RWPE1 (cell line): ENCODE measurements at regions not wholly inside any gene's neighbourhood (a gene's known extent, or its start where the extent isn't known, plus 50 kb on each side); places are given as distances from the start of the nearest gene placed in this dataset.

Experiments
- CTCF ChIA-PET: fragments of 350-600 bp; sonication (Branson Sonifier 250); formaldehyde crosslinking; extraction: SDS; loops from one replicate; lab custom pipeline; 2021; lab: Yijun Ruan, JAX
- POLR2A ChIA-PET: fragments of 400-600 bp; formaldehyde crosslinking; extraction: SDS; loops from one replicate; lab custom pipeline; 2020; ENCODE audit warnings: antibody characterized with exemption; ENCODE audit not compliant: low non-redundant PET; lab: Yijun Ruan, JAX
- DNase-seq: peaks from one replicate; pipeline ENCODE4 v3.0.0; 2012; ENCODE audit warnings: low spot score
- H3K27ac ChIP-seq: fragments of 450-650 bp; 2 replicates; pipeline ENCODE4 v1.5.1; 2017
- TF ChIP-seq, protein P1 (sequence below): fragments of 450-650 bp; conservative IDR thresholded peaks from 2 replicates; pipeline ENCODE4 v1.5.1; 2017; ENCODE audit warnings: low read depth, mild to moderate bottlenecking

DNA sequence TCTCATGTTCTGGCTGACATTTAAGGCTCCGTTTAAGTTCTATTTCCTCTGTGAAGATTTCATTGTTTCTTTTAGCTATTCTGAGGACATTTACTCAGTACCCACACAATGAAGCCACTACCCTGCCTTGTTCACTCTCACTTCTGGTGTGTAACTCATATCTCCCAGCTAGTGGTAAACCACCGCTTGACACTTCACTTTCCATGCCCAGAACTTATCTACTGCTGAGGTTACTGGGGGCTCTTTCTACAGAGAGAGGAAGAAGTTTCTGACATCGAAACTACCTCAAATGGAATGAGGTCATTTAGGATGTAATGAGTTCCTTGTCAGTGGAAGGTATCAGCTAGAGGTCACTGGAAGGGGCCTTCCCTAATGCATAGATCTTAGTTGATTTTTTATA lies 501.5 kb downstream of the DMAC1 start:
- H3K27ac ChIP-seq = no peak overlapping the region
- no peak for DNase-seq
- ChIA-PET CTCF (no interaction called here), POLR2A (no interaction called here)
- TF ChIP-seq, protein P1, sequence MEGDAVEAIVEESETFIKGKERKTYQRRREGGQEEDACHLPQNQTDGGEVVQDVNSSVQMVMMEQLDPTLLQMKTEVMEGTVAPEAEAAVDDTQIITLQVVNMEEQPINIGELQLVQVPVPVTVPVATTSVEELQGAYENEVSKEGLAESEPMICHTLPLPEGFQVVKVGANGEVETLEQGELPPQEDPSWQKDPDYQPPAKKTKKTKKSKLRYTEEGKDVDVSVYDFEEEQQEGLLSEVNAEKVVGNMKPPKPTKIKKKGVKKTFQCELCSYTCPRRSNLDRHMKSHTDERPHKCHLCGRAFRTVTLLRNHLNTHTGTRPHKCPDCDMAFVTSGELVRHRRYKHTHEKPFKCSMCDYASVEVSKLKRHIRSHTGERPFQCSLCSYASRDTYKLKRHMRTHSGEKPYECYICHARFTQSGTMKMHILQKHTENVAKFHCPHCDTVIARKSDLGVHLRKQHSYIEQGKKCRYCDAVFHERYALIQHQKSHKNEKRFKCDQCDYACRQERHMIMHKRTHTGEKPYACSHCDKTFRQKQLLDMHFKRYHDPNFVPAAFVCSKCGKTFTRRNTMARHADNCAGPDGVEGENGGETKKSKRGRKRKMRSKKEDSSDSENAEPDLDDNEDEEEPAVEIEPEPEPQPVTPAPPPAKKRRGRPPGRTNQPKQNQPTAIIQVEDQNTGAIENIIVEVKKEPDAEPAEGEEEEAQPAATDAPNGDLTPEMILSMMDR = no peak

DNA sequence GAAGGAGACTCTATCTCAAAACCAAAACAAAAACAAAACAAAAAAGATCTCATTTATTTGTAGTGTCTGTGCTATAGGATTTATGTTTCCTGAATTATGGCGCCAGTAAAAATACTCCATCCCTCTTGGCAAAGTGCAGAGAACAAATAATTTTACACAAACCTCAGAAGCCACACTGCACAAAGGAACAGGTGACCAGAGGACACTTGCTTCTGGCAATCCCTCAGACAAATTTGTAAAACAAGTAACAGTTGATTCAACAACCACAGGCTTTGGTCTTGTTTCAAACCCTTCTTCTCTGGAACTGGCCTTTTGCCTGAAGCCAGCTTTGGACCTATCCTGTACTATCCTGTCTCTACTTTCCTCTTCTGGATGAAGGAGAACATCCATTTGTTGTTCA lies 502.1 kb downstream of the DMAC1 start:
- TF ChIP-seq, protein P1 = no peak
- POLR2A ChIA-PET = no interaction called here
- H3K27ac ChIP-seq = no peak overlapping the region
- no peak for DNase-seq
- CTCF ChIA-PET = interaction anchor here (0.7 kb wide), 1 partner anchor 647 kb away, joined by 3 read pairs; no protein-coding TSS in a partner anchor

DNA sequence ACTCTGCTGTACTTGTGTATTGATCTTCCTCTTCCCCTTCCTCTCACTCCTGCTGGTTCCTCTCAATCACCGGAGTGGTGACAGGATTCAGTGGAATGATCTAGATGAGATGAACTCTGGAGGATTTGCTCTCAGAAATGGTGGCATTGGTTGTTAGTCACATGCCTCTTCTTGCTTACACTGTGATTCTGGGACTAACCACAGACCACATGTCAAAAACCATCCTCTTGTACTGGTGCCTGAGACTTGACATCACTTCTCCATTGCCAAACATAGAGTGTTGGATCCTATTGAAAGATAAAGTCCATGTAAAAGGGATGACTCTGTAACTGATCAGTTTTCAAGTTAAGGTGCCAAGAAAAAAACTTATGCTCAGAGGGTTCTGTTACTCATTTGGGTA lies 506.5 kb downstream of the DMAC1 start:
- CTCF ChIA-PET = no interaction called here
- H3K27ac ChIP-seq = no peak overlapping the region
- POLR2A ChIA-PET = no interaction called here
- TF ChIP-seq, protein P1 = no peak
- DNase-seq = no peak

DNA sequence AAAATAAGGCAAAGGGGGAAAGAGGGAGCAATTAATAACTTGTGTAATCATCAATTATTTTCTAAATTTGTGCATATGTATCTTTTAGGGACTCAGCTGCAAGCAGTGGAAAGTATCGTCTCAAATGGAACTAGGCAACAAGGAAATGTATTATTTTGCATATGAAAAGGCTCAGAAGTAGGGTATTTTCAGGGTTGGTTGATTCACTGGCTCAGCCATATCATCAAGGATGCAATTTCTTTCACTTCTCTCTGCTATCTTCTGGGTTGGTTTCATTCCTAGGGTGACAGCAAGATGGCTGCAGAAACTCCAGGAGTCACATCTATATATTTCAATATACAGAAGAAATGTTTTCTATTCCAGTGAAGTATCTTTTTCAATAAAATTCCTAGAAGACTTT lies 509.8 kb downstream of the DMAC1 start:
- ChIA-PET POLR2A (no interaction called here), CTCF (no interaction called here)
- no peak overlapping the region for H3K27ac ChIP-seq
- TF ChIP-seq, protein P1 = no peak
- DNase-seq = no peak

DNA sequence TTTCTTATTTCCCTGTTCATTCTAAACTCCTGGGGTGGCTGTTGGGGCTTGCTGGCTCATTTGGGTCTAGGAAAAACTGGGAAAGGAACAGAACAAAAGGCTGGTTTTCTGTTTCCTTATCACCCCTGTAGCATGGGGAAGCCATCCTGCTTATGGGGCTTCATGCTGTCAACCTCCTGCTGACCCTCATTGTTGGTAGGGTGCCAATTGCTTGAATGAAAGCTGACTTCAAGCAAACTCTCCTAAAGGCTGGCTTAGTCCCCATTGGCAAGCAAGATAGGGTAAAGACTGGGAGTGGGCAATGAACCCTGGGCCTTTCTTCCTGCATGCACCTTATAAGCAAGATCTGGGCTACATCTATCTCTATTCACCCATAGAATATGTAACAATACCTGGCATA lies 511.6 kb downstream of the DMAC1 start:
- DNase-seq = no peak
- TF ChIP-seq, protein P1 = no peak

DNA sequence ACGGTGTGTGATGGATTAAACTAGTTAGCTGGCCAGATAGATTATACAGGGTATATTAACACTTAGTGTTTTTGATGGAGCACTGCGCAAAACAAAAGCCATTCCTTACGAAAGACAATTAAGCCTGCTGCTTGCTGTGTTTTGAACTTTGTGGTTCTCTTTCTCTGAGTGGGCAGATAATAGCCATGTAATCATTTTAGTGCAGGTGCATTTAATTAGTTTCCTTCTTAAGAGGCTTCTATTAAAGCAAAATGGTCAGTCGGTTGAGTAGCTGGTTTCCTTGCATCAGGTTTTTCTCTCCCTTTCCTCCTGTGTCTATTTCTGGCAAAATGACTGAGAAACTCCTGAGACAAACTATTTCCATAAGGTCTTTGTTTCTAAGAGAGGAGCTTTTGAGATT lies 512.5 kb downstream of the DMAC1 start:
- ChIA-PET CTCF (no interaction called here), POLR2A (no interaction called here)
- no peak for DNase-seq
- H3K27ac ChIP-seq = no peak overlapping the region
- TF ChIP-seq, protein P1 = no peak

More for the DNA sequence above, 511.6 kb downstream of the DMAC1 start:
- POLR2A ChIA-PET = no interaction called here
- CTCF ChIA-PET = no interaction called here
- no peak overlapping the region for H3K27ac ChIP-seq

DNA sequence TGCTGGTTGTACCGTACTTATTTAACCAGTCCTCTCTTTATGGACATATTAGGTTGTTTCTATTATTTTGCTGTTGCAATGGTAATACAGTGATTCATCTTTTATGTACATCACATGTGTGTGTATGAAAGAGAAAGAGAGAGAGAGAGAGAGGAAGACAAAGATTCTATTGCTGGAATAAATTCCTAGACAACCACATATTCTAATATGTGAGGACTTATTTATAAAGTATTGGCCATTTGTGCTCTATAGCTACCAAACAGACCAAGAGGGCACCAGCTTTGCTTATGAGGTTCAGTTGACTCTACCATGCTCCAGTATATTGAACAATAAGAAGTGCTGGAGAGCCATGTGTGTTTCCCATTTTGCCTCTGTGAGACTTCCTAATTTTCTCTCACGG lies 513.5 kb downstream of the DMAC1 start:
- POLR2A ChIA-PET = no interaction called here
- no peak for DNase-seq
- no peak overlapping the region for H3K27ac ChIP-seq
- CTCF ChIA-PET = no interaction called here
- TF ChIP-seq, protein P1 = no peak
